ENCODE measurements at regions not wholly inside any gene's neighbourhood (a gene's known extent, or its start where the extent isn't known, plus 50 kb on each side); places are given as distances from the start of the nearest gene placed in this dataset.

DNA sequence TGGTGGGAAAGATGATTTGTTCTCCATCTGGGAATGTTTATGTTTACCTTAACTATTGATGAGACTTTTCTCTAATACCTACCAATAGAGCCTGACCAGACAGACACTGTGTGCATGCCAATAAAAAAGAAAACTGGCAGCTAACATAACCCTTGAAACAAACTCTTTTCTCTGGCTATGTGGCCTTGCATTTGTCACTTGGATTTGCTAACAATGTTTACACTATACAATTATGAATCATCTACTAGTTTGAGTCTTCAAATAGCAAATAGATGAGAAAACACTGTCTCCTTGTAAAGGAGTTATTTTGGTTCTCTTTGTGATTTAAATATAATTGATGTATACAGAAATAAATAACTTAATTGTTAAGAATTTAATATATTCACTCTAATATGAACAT is 273.1 kb downstream of the SEMA3D start:
- TF ChIP-seq, protein P1, sequence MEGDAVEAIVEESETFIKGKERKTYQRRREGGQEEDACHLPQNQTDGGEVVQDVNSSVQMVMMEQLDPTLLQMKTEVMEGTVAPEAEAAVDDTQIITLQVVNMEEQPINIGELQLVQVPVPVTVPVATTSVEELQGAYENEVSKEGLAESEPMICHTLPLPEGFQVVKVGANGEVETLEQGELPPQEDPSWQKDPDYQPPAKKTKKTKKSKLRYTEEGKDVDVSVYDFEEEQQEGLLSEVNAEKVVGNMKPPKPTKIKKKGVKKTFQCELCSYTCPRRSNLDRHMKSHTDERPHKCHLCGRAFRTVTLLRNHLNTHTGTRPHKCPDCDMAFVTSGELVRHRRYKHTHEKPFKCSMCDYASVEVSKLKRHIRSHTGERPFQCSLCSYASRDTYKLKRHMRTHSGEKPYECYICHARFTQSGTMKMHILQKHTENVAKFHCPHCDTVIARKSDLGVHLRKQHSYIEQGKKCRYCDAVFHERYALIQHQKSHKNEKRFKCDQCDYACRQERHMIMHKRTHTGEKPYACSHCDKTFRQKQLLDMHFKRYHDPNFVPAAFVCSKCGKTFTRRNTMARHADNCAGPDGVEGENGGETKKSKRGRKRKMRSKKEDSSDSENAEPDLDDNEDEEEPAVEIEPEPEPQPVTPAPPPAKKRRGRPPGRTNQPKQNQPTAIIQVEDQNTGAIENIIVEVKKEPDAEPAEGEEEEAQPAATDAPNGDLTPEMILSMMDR (conservative IDR thresholded peaks at IDR 0.05 in 1 of 2, IDR thresholded peaks at IDR 0.05 in 1 of 2; ENCODE audit: extremely low read depth in 1 of 2, insufficient read depth in 1 of 2, low read depth in 1 of 2, low read length in 2 of 2), result no peak
- no peak for TF ChIP-seq EZH2 (IDR thresholded peaks at IDR 0.05; ENCODE audit: borderline replicate concordance, low read length)
